ENCODE measurements at regions not wholly inside any gene's neighbourhood (a gene's known extent, or its start where the extent isn't known, plus 50 kb on each side); places are given as distances from the start of the nearest gene placed in this dataset.

DNA sequence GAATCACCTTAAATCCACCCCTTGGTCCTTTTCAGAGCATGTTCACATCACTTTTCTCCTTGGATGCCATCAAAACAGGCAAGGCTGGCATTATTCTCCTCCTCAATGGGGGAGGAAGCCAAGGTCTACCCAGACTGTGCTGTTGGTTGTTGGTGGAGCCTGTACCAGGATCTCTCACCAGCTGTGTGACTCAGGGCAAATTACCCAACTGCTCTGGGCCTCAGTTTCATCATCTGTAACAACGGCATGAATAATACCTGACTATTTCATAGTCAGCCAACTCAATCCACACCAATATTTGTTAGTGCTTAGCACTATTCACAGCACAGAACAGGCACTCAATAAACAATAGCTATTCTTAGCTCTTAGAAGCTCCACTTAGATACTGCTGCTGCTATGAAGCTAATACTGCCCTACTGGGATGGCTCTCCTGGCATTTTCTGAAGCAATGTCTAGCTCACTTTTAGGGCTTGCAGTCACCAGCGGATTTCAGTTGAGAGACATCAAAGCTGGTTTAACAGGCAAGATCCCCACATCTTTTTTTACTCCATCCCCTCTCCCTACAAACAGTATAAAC is 116.9 kb downstream of the CCNA1 start:
- TF ChIP-seq, protein P1, sequence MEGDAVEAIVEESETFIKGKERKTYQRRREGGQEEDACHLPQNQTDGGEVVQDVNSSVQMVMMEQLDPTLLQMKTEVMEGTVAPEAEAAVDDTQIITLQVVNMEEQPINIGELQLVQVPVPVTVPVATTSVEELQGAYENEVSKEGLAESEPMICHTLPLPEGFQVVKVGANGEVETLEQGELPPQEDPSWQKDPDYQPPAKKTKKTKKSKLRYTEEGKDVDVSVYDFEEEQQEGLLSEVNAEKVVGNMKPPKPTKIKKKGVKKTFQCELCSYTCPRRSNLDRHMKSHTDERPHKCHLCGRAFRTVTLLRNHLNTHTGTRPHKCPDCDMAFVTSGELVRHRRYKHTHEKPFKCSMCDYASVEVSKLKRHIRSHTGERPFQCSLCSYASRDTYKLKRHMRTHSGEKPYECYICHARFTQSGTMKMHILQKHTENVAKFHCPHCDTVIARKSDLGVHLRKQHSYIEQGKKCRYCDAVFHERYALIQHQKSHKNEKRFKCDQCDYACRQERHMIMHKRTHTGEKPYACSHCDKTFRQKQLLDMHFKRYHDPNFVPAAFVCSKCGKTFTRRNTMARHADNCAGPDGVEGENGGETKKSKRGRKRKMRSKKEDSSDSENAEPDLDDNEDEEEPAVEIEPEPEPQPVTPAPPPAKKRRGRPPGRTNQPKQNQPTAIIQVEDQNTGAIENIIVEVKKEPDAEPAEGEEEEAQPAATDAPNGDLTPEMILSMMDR (IDR thresholded peaks at IDR 0.05), result no peak
- TF ChIP-seq POLR2AphosphoS5 (IDR thresholded peaks at IDR 0.05) (no peak), POLR2A (IDR thresholded peaks at IDR 0.05) (no peak)
